ENCODE measurements at regions not wholly inside any gene's neighbourhood (a gene's known extent, or its start where the extent isn't known, plus 50 kb on each side); places are given as distances from the start of the nearest gene placed in this dataset.

DNA sequence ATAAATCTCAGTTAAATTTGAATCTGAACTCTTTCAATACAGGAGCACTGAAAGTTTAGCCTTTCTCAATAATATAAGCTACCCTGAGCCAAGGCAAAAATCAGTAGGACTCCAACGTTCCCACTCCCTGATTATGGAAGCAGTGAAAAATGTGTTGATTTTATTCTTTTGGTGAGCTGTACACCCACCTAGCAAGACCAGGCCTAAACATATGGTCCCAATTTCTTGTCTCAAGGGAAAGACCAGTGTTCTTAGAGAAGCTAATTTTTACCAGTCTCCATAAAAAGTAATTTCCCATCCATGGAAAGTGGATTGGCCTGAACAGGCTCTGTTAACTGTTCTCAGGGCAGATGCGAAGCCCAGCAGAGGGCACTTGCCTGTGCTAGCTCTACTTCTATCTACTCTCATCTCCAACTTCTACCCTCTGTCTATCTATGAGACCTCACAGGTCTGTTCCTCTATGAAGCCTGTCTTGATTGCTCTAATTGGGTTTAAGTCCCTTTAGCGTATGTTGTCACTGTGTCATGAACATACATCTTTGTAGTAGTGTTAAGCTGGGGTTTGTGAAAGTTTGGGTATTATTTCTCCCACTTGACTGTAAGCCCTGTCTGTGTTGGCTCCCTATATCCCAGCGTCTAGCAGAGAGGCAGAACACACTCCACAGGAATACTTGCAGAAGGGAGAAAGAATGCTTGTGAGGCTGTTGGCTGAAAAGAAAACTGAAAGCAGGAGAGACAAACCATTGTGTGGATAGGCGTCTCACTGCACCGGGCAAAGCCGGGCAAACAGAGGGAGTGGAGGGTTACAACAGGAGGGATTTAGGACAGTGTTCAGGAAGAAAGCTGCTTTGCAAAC, 167.1 kb upstream of the MAF start:
- TF ChIP-seq, protein P1, sequence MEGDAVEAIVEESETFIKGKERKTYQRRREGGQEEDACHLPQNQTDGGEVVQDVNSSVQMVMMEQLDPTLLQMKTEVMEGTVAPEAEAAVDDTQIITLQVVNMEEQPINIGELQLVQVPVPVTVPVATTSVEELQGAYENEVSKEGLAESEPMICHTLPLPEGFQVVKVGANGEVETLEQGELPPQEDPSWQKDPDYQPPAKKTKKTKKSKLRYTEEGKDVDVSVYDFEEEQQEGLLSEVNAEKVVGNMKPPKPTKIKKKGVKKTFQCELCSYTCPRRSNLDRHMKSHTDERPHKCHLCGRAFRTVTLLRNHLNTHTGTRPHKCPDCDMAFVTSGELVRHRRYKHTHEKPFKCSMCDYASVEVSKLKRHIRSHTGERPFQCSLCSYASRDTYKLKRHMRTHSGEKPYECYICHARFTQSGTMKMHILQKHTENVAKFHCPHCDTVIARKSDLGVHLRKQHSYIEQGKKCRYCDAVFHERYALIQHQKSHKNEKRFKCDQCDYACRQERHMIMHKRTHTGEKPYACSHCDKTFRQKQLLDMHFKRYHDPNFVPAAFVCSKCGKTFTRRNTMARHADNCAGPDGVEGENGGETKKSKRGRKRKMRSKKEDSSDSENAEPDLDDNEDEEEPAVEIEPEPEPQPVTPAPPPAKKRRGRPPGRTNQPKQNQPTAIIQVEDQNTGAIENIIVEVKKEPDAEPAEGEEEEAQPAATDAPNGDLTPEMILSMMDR (conservative IDR thresholded peaks at IDR 0.05), result peak; percentile 63
- no peak for TF ChIP-seq ZFX (IDR thresholded peaks at IDR 0.05)

All from C4-2B (cell line).